GM21528 (cell line): ENCODE measurements at regions not wholly inside any gene's neighbourhood (a gene's known extent, or its start where the extent isn't known, plus 50 kb on each side); places are given as distances from the start of the nearest gene placed in this dataset.

Source experiments
- ATAC-seq: cut with Tn5 transposase; IDR thresholded peaks from one replicate; pipeline ENCODE4 v1.9.1; 2021; ENCODE audit warnings: mild to moderate bottlenecking, moderate library complexity; ENCODE audit not compliant: unreplicated experiment, low FRiP score

DNA sequence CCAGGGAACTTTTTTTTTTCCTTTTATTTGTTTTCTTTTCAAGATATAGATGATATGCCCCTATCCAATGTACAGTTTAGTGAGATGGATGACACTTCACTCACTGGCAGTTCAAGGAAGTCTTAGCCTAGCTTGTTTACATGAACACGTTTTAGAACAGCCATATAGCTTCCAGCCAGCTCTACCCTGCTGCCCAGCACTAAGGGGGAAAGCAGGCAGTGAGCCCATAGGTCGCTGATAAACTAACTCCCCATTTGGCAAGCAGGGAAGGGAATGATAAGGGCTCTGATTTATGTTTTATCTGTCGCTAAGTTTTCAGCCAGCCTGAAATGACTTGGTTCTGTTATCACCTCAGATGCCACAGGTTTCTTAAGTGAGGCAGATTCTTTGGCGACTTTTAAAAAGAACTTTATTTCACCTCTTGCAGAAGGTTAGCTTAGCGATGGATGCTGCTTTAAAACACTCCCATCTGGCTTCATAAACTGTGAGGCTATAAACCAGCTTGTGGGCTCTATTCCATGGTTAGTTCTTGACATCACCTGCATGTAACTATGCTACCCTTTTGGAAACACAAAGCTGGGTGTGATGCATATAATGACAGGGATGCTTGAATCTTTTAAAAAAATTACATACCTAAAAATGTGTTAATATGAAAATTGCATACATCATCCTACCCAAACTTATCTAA, 348.4 kb downstream of the FBXO8 start:
- no peak for ATAC-seq

GRCh38 chr4:173934201-173934600, 349.3 kb downstream of the FBXO8 start:
- ATAC-seq, result no peak

- no peak for ATAC-seq
Observed at GRCh38 chr4:173932701-173933100, 350.8 kb downstream of the FBXO8 start.

DNA sequence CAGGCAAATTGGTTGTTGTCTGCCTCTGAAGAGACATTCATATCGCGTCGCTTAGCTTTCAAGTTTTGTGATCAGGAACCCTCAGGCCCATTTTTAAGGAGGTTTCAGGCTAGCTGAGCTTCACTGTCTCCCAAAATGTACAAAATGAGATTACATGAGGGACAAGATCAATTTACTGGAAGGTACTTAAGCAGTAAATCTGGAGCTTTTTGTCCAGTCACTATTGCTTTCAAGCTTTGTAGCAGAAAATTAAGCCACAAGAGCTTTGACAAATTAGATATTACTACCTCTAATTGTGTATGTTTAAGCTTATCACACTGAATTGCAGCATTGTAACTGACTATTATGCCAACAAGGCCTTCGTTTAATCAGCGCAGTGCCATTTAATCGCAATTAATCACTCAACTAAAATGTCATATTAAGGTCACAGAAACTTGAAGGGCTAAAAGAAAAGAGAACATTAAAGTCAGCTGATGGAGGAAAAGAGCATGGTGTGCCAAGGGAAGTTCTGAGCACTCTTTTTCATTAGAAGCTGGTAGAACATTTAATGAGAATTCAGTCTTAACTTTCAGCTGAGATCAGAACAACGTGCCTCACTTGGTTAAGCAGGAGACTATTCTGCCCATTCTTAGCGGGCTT, 353.0 kb downstream of the FBXO8 start:
- no peak for ATAC-seq

DNA sequence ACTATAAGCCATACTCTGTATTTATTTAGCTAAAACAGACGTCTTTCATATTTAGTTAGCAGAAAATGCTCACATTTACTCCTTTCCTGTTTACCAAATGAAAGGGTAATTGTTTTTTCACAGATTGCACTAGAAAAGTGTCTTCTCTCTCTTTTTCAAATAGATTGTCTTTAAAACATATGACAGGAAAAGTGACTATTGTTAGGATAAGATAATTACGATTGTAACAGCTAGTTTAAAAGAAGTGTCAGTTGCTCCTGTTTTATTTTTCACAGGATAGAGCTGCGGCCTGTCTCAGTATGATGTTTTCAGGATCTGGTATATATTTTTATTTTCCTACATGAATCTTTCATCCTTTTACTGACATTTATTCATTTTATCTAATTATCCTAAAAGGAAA, 353.5 kb downstream of the FBXO8 start:
- no peak for ATAC-seq

GRCh38 chr4:173924561-173924960, 358.9 kb downstream of the FBXO8 start:
- peak; percentile 77 for ATAC-seq

GRCh38 chr4:173919861-173920260, 363.6 kb downstream of the FBXO8 start:
- no peak for ATAC-seq

- ATAC-seq, result no peak
Observed at GRCh38 chr4:173919196-173919595, 364.3 kb downstream of the FBXO8 start.

GRCh38 chr4:173917255-173917960, 366.1 kb downstream of the FBXO8 start:
- ATAC-seq, result no peak

GRCh38 chr4:173913496-173913895, 370.0 kb downstream of the FBXO8 start:
- no peak for ATAC-seq

DNA sequence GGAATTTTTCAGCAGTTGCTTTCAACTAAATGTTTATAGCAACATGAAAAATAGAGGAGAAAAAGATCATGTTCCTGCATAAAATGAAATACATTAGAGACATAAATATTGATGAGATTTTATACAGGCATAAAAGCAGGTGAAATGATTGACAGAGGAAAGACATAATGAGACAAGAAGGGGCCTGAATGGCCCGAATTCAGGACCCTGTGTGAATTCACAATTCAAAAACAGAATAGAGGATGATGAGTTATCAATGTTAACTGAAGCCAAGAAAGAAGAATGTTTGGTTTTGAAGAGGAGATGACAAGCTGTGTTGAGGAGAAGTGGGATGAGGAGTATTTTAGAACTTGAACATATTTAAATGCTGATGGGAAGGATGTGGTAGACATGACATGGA, 371.1 kb downstream of the FBXO8 start:
- no peak for ATAC-seq

DNA sequence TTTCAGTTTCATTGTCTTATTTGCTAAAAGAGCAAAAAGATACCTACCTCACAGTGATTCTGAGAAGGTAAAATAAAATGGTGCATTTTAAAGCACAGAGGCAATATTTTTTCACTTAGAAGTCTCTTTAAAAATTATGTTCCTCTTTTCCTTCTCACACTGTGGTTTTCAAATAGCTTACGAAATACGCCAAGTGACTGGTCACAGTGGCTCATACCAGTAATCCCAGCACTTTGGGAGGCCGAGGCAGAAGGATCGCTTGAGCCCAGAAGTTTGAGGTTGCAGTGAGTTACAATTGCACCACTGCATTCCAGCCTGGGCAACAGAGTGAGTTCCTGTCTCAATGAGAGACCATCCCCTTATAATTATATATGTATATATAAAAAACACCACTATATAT, 372.6 kb downstream of the FBXO8 start:
- no peak for ATAC-seq

DNA sequence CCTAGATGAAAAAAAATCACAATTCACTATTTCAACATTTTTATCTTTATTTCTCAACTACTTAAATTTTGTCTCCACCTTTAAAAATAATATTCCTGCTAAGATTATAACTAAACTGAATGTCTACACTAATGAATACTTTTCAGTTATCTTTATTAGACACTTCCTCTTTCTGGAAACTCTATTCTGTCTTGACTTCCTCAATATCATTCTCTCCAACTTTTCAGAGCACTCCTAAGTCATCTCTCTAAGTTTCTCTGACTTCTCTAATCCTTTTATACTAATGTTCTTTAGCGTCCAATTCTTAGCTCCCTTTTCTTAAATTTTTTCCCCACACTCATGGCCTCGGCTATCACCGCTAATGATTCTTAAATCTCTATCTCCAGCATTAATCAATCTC, 374.2 kb downstream of the FBXO8 start:
- no peak for ATAC-seq

DNA sequence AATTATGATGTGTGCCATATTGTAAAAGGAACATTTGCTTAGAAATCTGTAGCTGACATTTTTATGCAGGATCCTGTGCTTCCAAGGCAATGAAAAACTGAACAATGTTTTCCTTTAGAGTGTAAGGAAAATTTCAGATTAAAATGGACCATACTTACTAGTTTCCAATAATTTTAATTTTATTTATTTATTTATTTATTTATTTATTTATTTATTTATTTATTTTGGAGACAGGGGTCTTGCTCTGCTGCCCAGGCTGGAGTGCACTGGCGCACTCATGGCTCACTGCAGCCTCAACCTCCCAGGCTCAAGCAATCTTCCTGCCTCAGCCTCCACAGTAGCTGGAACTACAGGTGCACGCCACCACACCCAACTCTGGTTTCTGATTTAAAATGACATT, 369.8 kb upstream of the HAND2 start:
- ATAC-seq, result no peak

GRCh38 chr4:173891072-173891471, 361.0 kb upstream of the HAND2 start:
- no peak for ATAC-seq

GRCh38 chr4:173883821-173884220, 353.8 kb upstream of the HAND2 start:
- no peak for ATAC-seq

DNA sequence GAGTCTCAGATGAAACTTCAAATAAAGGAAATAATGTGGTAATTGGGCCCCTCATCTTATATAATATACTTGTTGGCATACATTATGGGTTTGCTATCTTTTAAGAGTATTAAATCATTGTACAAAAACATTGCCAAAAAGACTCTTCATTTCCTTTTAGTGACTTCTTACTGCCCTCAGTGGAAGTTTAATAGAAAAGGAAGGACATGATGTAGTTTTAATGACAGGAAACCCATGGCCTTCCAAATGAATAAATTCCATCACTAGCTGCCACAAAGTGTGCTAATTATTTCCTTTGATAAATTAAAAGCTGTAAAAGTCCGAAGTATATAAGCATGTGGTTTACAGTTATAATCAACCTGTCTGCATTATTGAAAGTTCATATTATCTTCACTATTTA, 350.9 kb upstream of the HAND2 start:
- no peak for ATAC-seq

GRCh38 chr4:173879509-173879908, 349.5 kb upstream of the HAND2 start:
- ATAC-seq, result no peak

GRCh38 chr4:173878701-173879100, 348.7 kb upstream of the HAND2 start:
- no peak for ATAC-seq

DNA sequence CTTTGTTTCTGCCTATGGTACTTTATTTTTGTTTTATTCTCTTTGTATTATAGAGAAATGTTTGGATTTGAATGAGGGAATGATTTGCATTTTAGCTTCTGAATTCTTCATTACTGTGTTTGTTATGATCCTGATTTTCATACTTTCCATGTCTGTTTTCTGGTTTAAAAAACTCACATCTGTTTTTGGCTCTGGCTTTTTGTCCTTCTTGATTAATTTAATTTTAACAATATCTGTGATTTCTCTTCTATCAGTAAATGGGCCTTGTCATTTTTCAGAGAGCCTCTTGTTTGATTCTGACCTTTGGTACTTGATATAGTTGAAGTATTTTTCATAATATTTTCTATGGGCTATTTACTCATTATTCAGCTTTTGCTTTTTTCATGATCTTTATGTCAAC, 341.6 kb upstream of the HAND2 start:
- no peak for ATAC-seq

GRCh38 chr4:173866322-173867026, 336.4 kb upstream of the HAND2 start:
- no peak for ATAC-seq
